ENCODE measurements at regions not wholly inside any gene's neighbourhood (a gene's known extent, or its start where the extent isn't known, plus 50 kb on each side); places are given as distances from the start of the nearest gene placed in this dataset.

DNA sequence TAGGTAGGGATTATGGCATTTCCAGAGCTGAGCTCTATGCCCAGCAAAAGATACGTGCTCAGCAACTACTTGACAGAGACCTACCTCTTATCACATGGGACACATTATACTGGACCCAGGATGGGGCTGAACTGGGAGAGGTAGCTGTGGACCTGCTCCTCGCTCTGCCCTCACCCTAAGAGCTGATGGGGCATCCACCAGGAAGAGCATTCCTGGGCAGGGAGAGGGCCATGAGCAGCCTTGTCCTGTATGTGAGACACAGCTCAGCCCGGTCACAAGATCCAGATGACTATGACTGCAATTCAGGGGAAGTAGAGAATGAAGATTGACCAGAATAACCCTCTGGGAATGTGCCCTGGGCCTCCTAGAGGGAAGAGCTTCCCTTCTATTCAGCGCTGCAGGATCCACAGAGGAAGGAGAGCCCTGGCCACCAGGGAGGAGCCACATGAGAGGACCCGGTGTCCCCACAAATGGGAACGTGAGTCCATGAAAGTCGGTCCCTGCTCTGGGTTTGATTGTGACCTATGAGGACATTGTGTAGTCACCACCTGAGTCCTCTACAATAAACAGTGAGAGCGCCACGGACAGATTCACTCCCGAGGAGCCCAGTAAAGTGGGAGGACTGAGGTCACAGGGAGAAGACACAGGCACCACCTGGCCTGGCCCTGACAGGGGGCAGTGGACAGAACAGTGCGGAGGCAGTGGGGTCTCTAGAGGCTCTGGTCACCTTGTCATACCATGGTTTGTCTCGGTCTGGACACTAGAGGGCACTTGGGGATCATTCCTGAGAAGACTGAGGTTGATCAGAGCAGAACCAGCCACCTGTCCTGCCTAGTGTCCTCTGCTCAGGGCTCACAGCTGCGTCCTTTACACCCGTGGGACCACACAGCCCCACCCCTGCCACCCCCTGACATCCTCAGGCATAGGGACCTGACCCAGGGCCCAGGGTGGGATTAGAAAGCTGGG lies 99.5 kb downstream of the ZNF280B start:
- no peaks in the 10 kb centered on the region for H3K79me2 ChIP-seq (ENCODE audit: insufficient read depth, low read depth, low read length)
- POLR2A ChIA-PET: interaction anchor here (0.5 to 1.6 kb wide), 3 partner anchors 13 to 27 kb away, joined by 3 to 5 read pairs (median 5); no protein-coding TSS in a partner anchor
- CTCF ChIA-PET (ENCODE audit: unreplicated experiment): interaction anchor here (1.1 to 1.8 kb wide), 3 partner anchors 14 to 55 kb away, joined by 3 to 6 read pairs (median 3); no protein-coding TSS in a partner anchor
- peak; percentile 87 for DNase-seq (ENCODE audit: low spot score)
- BruUV-seq (replicated peaks): no TSS peak
- peak overlapping the region; percentile 67 for H3K4me2 ChIP-seq (ENCODE audit: low read length)
- peak overlapping the region; percentile 59 for H3K27ac ChIP-seq (ENCODE audit: low read depth, low read length, poor library complexity, severe bottlenecking)
- H4K20me1 ChIP-seq (ENCODE audit: insufficient read depth, low read length): no peaks in the 10 kb centered on the region
- TF ChIP-seq, protein P1, sequence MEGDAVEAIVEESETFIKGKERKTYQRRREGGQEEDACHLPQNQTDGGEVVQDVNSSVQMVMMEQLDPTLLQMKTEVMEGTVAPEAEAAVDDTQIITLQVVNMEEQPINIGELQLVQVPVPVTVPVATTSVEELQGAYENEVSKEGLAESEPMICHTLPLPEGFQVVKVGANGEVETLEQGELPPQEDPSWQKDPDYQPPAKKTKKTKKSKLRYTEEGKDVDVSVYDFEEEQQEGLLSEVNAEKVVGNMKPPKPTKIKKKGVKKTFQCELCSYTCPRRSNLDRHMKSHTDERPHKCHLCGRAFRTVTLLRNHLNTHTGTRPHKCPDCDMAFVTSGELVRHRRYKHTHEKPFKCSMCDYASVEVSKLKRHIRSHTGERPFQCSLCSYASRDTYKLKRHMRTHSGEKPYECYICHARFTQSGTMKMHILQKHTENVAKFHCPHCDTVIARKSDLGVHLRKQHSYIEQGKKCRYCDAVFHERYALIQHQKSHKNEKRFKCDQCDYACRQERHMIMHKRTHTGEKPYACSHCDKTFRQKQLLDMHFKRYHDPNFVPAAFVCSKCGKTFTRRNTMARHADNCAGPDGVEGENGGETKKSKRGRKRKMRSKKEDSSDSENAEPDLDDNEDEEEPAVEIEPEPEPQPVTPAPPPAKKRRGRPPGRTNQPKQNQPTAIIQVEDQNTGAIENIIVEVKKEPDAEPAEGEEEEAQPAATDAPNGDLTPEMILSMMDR (conservative IDR thresholded peaks at IDR 0.05; ENCODE audit: low read length): peak; percentile 85
- TF ChIP-seq EZH2phosphoT487 (IDR thresholded peaks at IDR 0.05; ENCODE audit: borderline replicate concordance, low read depth, low read length): no peak
- H3K9me2 ChIP-seq (ENCODE audit: insufficient read depth, low read length): no peaks in the 10 kb centered on the region
- no peak overlapping the region for H3K4me3 ChIP-seq (ENCODE audit: low read depth, low read length, poor library complexity, severe bottlenecking)
- H3K36me3 ChIP-seq (ENCODE audit: insufficient read depth, low read length): no peaks in the 10 kb centered on the region; the same call in 1 of the 2 replicates
- H3K4me1 ChIP-seq (ENCODE audit: insufficient read depth, low read length, poor library complexity, severe bottlenecking): peaks cover 64% of the 10 kb centered on the region
- H2AFZ ChIP-seq (ENCODE audit: low read length): peak overlapping the region; percentile 33; the same call in 1 of the 2 replicates
- H3K9me3 ChIP-seq (ENCODE audit: low read length): no peaks in the 10 kb centered on the region
- intact Hi-C loops (cut with micrococcal nuclease; ENCODE audit: unreplicated experiment): loop anchor here (1.0 kb wide), 1 partner anchor 54 kb away; no protein-coding TSS in a partner anchor

DNA sequence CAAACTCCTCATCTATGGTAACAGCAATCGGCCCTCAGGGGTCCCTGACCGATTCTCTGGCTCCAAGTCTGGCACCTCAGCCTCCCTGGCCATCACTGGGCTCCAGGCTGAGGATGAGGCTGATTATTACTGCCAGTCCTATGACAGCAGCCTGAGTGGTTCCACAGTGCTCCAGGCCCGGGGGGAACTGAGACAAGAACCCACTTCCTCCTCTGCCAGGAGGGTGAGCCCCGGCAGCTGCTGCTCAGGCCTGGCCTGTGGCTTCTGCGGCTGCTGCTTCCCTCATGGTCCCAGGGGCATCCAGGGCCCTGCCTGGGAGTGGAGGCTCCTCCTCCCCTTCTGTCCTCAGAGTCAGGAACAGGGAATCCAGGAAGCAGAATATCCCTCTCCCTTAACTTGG lies 98.4 kb downstream of the ZNF280B start:
- no peaks in the 10 kb centered on the region for H3K9me2 ChIP-seq (ENCODE audit: insufficient read depth, low read length)
- peaks cover 53% of the 10 kb centered on the region for H3K4me1 ChIP-seq (ENCODE audit: insufficient read depth, low read length, poor library complexity, severe bottlenecking)
- H3K9me3 ChIP-seq (ENCODE audit: low read length): no peaks in the 10 kb centered on the region
- peak overlapping the region; percentile 22 for H3K4me3 ChIP-seq (ENCODE audit: low read depth, low read length, poor library complexity, severe bottlenecking)
- intact Hi-C loops (cut with micrococcal nuclease; ENCODE audit: unreplicated experiment): loop anchor here (1.0 kb wide), 3 partner anchors 12 to 53 kb away; no protein-coding TSS in a partner anchor
- H3K36me3 ChIP-seq (ENCODE audit: insufficient read depth, low read length): no peaks in the 10 kb centered on the region; the same call in 1 of the 2 replicates
- ChIA-PET CTCF (ENCODE audit: unreplicated experiment) (interaction anchor here (0.9 to 1.6 kb wide), 3 partner anchors 41 to 53 kb away, joined by 3 read pairs; no protein-coding TSS in a partner anchor), POLR2A (interaction anchor here (0.8 to 1.3 kb wide), 3 partner anchors 12 to 17 kb away, joined by 3 to 6 read pairs (median 5); no protein-coding TSS in a partner anchor)
- no TSS peak for BruUV-seq (replicated peaks)
- peak; percentile 92 for DNase-seq (ENCODE audit: low spot score)
- no peaks in the 10 kb centered on the region for H4K20me1 ChIP-seq (ENCODE audit: insufficient read depth, low read length)
- H2AFZ ChIP-seq (ENCODE audit: low read length): peak overlapping the region; percentile 33; the same call in 1 of the 2 replicates
- peak overlapping the region; percentile 59 for H3K27ac ChIP-seq (ENCODE audit: low read depth, low read length, poor library complexity, severe bottlenecking)
- TF ChIP-seq, protein P1 (conservative IDR thresholded peaks at IDR 0.05; ENCODE audit: low read length): no peak
- no peak for TF ChIP-seq EZH2phosphoT487 (IDR thresholded peaks at IDR 0.05; ENCODE audit: borderline replicate concordance, low read depth, low read length)
- H3K4me2 ChIP-seq (ENCODE audit: low read length): peak overlapping the region; percentile 67
- no peaks in the 10 kb centered on the region for H3K79me2 ChIP-seq (ENCODE audit: insufficient read depth, low read depth, low read length)
